Frontal cortex (tissue), 3 donors: ENCODE measurements at regions not wholly inside any gene's neighbourhood (a gene's known extent, or its start where the extent isn't known, plus 50 kb on each side); places are given as distances from the start of the nearest gene placed in this dataset.
"Not testable (repeated sequence)": the region's sequence is repeated elsewhere in the genome, so short reads cannot be mapped to it uniquely, and the experiment has no call there.

Source experiments
- DNase-seq, 2 donors: peaks; one replicate each; pipeline ENCODE4 v3.0.0; 2012; ENCODE audit warnings: low spot score in 2 of 2
- FAIRE-seq: peaks from 2 replicates; lab custom pipeline; 2012; peaks lifted over from hg19 to GRCh38; lab: Jason Lieb, UNC
- donor health status: control.
- donor health status: control.
- donor health status: control.

- DNase-seq (no peak), FAIRE-seq (no peak)
Measured at GRCh38 chr6:50899306-50899870, 80.7 kb downstream of the TFAP2B start.

- FAIRE-seq (no peak), DNase-seq (no peak)
Measured at GRCh38 chr6:50902260-50902659, 83.6 kb downstream of the TFAP2B start.

GRCh38 chr6:50905297-50905696, 86.6 kb downstream of the TFAP2B start:
- FAIRE-seq, result no peak
- DNase-seq, result no peak

- DNase-seq, result no peak
- FAIRE-seq, result no peak
Measured at GRCh38 chr6:50907565-50907964, 88.9 kb downstream of the TFAP2B start.

- FAIRE-seq (no peak), DNase-seq (no peak)
Measured at GRCh38 chr6:50913105-50913770, 94.6 kb downstream of the TFAP2B start.

GRCh38 chr6:50921378-50921777, 102.7 kb downstream of the TFAP2B start:
- not testable (repeated sequence) for DNase-seq, FAIRE-seq

- FAIRE-seq, result no peak
- DNase-seq, result no peak
Measured at GRCh38 chr6:50921968-50922367, 103.3 kb downstream of the TFAP2B start.

GRCh38 chr6:50922579-50923525, 104.2 kb downstream of the TFAP2B start:
- DNase-seq, result no peak
- FAIRE-seq, result no peak

- no peak for FAIRE-seq
- no peak for DNase-seq
Measured at GRCh38 chr6:50924758-50925157, 106.1 kb downstream of the TFAP2B start.

GRCh38 chr6:50925548-50925947, 106.9 kb downstream of the TFAP2B start:
- no peak for DNase-seq
- no peak for FAIRE-seq

- FAIRE-seq, result no peak
- DNase-seq, result no peak
Measured at GRCh38 chr6:50925981-50926380, 107.3 kb downstream of the TFAP2B start.

- FAIRE-seq (no peak), DNase-seq (no peak)
Measured at GRCh38 chr6:50927800-50928199, 109.1 kb downstream of the TFAP2B start.

GRCh38 chr6:50929323-50929722, 110.7 kb downstream of the TFAP2B start:
- FAIRE-seq, result no peak
- DNase-seq, result no peak

GRCh38 chr6:50935442-50935841, 116.8 kb downstream of the TFAP2B start:
- DNase-seq (no peak), FAIRE-seq (no peak)

GRCh38 chr6:50936277-50936681, 117.6 kb downstream of the TFAP2B start:
- DNase-seq (no peak), FAIRE-seq (no peak)

- no peak for DNase-seq
- no peak for FAIRE-seq
Measured at GRCh38 chr6:50939931-50940330, 121.3 kb downstream of the TFAP2B start.

GRCh38 chr6:50945789-50946188, 127.1 kb downstream of the TFAP2B start:
- DNase-seq (no peak), FAIRE-seq (no peak)

GRCh38 chr6:50952092-50952907, 133.6 kb downstream of the TFAP2B start:
- FAIRE-seq, result no peak
- no peak for DNase-seq

- FAIRE-seq, result no peak
- DNase-seq, result no peak
Measured at GRCh38 chr6:50956014-50956413, 137.3 kb downstream of the TFAP2B start.

- DNase-seq (no peak), FAIRE-seq (no peak)
Measured at GRCh38 chr6:50958148-50958697, 139.6 kb downstream of the TFAP2B start.
